Lung (tissue), 11 donors: ENCODE measurements at regions not wholly inside any gene's neighbourhood (a gene's known extent, or its start where the extent isn't known, plus 50 kb on each side); places are given as distances from the start of the nearest gene placed in this dataset.
"Not testable (repeated sequence)": the region's sequence is repeated elsewhere in the genome, so short reads cannot be mapped to it uniquely, and the experiment has no call there.

Experiments used
- ATAC-seq: fragments of 200-7000 bp; cut with Tn5 transposase; one replicate; pipeline ENCODE4 v1.9.1; 2020; ENCODE audit warnings: moderate number of reproducible peaks; ENCODE audit not compliant: insufficient read depth, low FRiP score
- DNase-seq, 3 donors: peaks; one replicate each; pipeline ENCODE4 v3.0.0-alpha.2; 2013 to 2017
- H3K27ac ChIP-seq, 2 donors: one replicate each; pipeline ENCODE4 v1.5.1; 2013; ENCODE audit warnings: mild to moderate bottlenecking in 2 of 2, moderate library complexity in 2 of 2, control low read depth in 1 of 2, inconsistent platforms in 1 of 2, low read depth in 1 of 2, low read length in 1 of 2
- H3K27me3 ChIP-seq, 3 donors: one replicate each; pipeline ENCODE4 v1.5.1; 2013; ENCODE audit warnings: low read length in 2 of 3; ENCODE audit not compliant: control insufficient read depth in 3 of 3, insufficient read depth in 3 of 3
- H3K36me3 ChIP-seq, 4 donors: one replicate each; pipeline ENCODE4 v1.5.1; 2013; ENCODE audit warnings: low read length in 4 of 4, mild to moderate bottlenecking in 1 of 4, moderate library complexity in 1 of 4; ENCODE audit not compliant: control insufficient read depth in 4 of 4, insufficient read depth in 4 of 4
- H3K4me1 ChIP-seq, 5 donors: one replicate each; pipeline ENCODE4 v1.5.1; 2013; ENCODE audit warnings: low read length in 5 of 5, mild to moderate bottlenecking in 2 of 5, moderate library complexity in 1 of 5; ENCODE audit not compliant: control insufficient read depth in 5 of 5, insufficient read depth in 5 of 5
- H3K4me3 ChIP-seq: one replicate; pipeline ENCODE4 v1.5.1; 2013; ENCODE audit warnings: mild to moderate bottlenecking, control low read depth, moderate library complexity
- H3K9ac ChIP-seq, 2 donors: one replicate each; pipeline ENCODE4 v1.5.1; 2013; ENCODE audit warnings: low read length in 2 of 2, control low read depth in 1 of 2; ENCODE audit not compliant: insufficient read depth in 1 of 2
- H3K9me3 ChIP-seq, 4 donors: one replicate each; pipeline ENCODE4 v1.5.1; 2013; ENCODE audit warnings: low read length in 3 of 4, mild to moderate bottlenecking in 1 of 4, moderate library complexity in 1 of 4; ENCODE audit not compliant: control insufficient read depth in 4 of 4, insufficient read depth in 3 of 4
- WGBS, 2 donors: extraction: QIAGEN DNeasy Blood & Tissue Kit; methylation state at CpG; one replicate each; pipeline ENCODE4 v1.1.7; 2013; 5-methylcytosine and 5-hydroxymethylcytosine counted together
- TF ChIP-seq, protein P1 (sequence below): IDR thresholded peaks from 2 replicates; pipeline ENCODE4 v1.5.1; 2012; ENCODE audit warnings: mild to moderate bottlenecking; ENCODE audit errors: control extremely low read depth, extremely low read depth
- donor health status: control.
- donor health status: control.
- donor health status: Bipolar disorder and iron deficiency.
- donor health status: healthy.
- donor health status: DM: yes; HTN: yes; CAD: no.

DNA sequence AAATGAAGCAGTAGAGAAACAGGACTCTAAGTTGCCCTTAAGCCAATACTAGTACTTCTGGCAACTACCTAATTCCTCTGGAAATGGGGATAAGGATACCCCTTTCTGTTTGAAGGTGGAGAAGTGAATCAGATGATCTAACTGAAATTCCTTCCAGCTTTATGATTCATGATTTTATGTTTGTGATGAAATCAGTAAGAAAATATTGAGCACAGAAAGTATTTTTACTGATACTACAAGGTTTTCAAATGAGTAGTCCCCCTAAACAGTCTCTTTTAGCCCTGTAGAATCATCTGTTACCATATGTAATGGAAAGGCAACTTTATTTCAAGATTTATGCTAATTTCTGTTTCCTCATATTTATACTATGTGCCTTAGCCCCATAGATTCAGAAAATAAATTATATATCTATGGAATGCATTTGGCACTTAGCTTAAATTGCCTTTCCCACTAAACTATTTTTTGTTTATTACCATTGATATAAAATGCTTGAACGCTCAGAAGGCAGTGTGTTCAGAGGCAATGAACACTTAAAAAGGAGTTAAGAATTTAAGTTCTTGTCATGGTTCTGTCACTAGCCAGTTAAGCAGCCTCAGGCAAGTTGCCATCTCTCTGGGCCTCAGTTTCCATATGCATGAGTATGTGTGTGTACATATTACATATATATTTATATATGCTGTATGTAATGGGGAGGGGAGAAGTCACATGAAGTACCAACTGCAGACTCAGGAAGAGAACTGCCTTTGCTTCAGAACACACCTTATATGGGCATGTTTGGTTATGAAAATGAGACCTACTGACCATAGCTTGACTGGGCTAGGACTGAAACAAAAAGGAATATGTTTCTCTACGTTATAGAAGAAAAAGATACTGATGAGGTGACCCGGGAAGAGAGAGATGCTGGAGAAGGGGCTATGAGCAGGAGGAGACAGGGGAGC lies 97.7 kb downstream of the CDC42EP3 start:
- Histone ChIP-seq H3K9ac (no peak overlapping the region), H3K27ac (no peak overlapping the region), H3K4me1 (peaks cover 0 to 16% (median 2%) of the 10 kb centered on the region in 5 donors), H3K36me3 (no peaks in the 10 kb centered on the region), H3K4me3 (no peak overlapping the region), H3K9me3 (no peaks in the 10 kb centered on the region), H3K27me3 (no peaks in the 10 kb centered on the region)
- ATAC-seq (no peak), DNase-seq (no peak)
- WGBS, 2 donors, result 76 to 87% methylated on average over 3 of the region's 3 CpGs
- TF ChIP-seq, protein P1, sequence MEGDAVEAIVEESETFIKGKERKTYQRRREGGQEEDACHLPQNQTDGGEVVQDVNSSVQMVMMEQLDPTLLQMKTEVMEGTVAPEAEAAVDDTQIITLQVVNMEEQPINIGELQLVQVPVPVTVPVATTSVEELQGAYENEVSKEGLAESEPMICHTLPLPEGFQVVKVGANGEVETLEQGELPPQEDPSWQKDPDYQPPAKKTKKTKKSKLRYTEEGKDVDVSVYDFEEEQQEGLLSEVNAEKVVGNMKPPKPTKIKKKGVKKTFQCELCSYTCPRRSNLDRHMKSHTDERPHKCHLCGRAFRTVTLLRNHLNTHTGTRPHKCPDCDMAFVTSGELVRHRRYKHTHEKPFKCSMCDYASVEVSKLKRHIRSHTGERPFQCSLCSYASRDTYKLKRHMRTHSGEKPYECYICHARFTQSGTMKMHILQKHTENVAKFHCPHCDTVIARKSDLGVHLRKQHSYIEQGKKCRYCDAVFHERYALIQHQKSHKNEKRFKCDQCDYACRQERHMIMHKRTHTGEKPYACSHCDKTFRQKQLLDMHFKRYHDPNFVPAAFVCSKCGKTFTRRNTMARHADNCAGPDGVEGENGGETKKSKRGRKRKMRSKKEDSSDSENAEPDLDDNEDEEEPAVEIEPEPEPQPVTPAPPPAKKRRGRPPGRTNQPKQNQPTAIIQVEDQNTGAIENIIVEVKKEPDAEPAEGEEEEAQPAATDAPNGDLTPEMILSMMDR, result no peak

DNA sequence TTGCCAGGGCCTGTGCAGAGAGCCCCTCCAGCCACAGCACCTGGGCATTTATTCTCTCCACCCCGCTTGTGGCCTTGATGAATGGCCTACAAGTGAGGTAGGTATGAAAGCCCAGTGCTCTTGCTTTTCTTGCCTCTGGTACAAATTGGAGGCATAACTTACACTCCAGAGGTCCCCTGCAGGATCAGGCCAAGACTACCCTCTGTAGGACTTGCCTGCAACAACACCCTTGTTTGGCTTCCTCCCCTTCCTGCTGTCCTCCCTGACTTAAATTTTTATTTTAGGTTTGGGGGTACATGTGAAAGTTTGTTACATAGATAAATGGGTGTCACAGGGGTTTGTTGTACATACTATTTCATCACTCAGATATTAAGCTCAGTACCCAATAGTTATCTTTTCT lies 95.7 kb downstream of the CDC42EP3 start:
- no peak overlapping the region for H3K9ac ChIP-seq
- no peaks in the 10 kb centered on the region for H3K27me3 ChIP-seq
- no peaks in the 10 kb centered on the region for H3K36me3 ChIP-seq
- ATAC-seq (no peak), DNase-seq (no peak)
- TF ChIP-seq, protein P1, result no peak
- no peaks in the 10 kb centered on the region for H3K9me3 ChIP-seq
- H3K4me3 ChIP-seq, result no peak overlapping the region
- WGBS, 2 donors, result 100% methylated on average over 1 of the region's 1 CpG
- H3K4me1 ChIP-seq, result peaks cover 0 to 13% (median 2%) of the 10 kb centered on the region in 5 donors
- H3K27ac ChIP-seq, result no peak overlapping the region

DNA sequence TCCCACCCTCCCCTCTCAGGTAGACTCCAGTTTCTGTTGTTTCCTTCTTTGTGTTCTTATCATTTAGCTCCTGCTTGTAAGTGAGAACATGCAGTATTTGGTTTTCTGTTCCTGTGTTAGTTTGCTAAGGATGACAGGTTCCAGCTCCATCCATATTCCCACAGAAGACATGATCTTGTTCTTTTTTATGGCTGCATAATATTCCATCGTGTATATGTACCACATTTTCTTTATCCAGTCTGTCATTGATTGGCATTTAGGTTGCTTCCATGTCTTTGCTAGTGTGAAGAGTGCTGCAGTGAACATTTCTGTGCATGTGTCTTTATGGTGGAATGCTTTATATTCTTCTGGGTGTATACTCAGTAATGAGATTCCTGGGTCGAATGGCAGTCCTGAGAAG lies 95.2 kb downstream of the CDC42EP3 start:
- not testable (repeated sequence) for H3K27me3 ChIP-seq, H3K4me1 ChIP-seq, H3K27ac ChIP-seq, H3K9ac ChIP-seq, ATAC-seq, H3K36me3 ChIP-seq, DNase-seq, H3K4me3 ChIP-seq, H3K9me3 ChIP-seq
- WGBS, 2 donors, result 95 to 96% methylated on average over 2 of the region's 2 CpGs

- Histone ChIP-seq H3K9me3 (no peaks in the 10 kb centered on the region), H3K4me1 (peaks cover 0 to 5% (median 0%) of the 10 kb centered on the region in 5 donors), H3K27ac (no peak overlapping the region), H3K27me3 (no peaks in the 10 kb centered on the region), H3K4me3 (no peak overlapping the region), H3K9ac (no peak overlapping the region), H3K36me3 (no peaks in the 10 kb centered on the region)
- TF ChIP-seq, protein P1, result no peak
- ATAC-seq (no peak), DNase-seq (no peak)
- 95 to 97% methylated on average over 2 of the region's 2 CpGs for WGBS, 2 donors
Measured at GRCh38 chr2:37576831-37577230, 94.6 kb downstream of the CDC42EP3 start.
